KMS-11 (cell line): ENCODE measurements at regions not wholly inside any gene's neighbourhood (a gene's known extent, or its start where the extent isn't known, plus 50 kb on each side); places are given as distances from the start of the nearest gene placed in this dataset.
"Not testable (repeated sequence)": the region's sequence is repeated elsewhere in the genome, so short reads cannot be mapped to it uniquely, and the experiment has no call there.

Experiments
- H2AFZ ChIP-seq: fragments of 200-600 bp; sonication (generic); 2 replicates; pipeline ENCODE4 v1.6.1; 2016; ENCODE audit warnings: antibody characterized with exemption, mixed run types, low read depth
- H3K27ac ChIP-seq: fragments of 200-600 bp; sonication (generic); 2 replicates; pipeline ENCODE4 v1.6.1; 2016; ENCODE audit warnings: mild to moderate bottlenecking, mixed run types
- H3K27me3 ChIP-seq: fragments of 200-600 bp; sonication (generic); 2 replicates; pipeline ENCODE4 v1.6.1; 2017; ENCODE audit warnings: mild to moderate bottlenecking, low read depth, mixed run types, moderate library complexity; ENCODE audit not compliant: insufficient read depth
- H3K36me3 ChIP-seq: fragments of 200-600 bp; sonication (generic); 2 replicates; pipeline ENCODE4 v1.6.1; 2017; ENCODE audit warnings: mild to moderate bottlenecking, mixed run types; ENCODE audit not compliant: insufficient read depth
- H3K4me1 ChIP-seq: fragments of 200-600 bp; sonication (generic); 2 replicates; pipeline ENCODE4 v1.6.1; 2016; ENCODE audit warnings: mild to moderate bottlenecking, low read depth, mixed run types; ENCODE audit not compliant: poor library complexity, severe bottlenecking
- H3K4me2 ChIP-seq: fragments of 200-600 bp; sonication (generic); 2 replicates; pipeline ENCODE4 v1.7.0; 2016; ENCODE audit warnings: mild to moderate bottlenecking, mixed run types
- H3K4me3 ChIP-seq: fragments of 200-600 bp; sonication (generic); IDR thresholded peaks from 2 replicates; pipeline ENCODE4 v1.6.1; 2017; ENCODE audit warnings: low read depth, low read length, mixed read lengths; ENCODE audit not compliant: insufficient read depth
- H3K79me2 ChIP-seq: fragments of 200-600 bp; sonication (generic); 2 replicates; pipeline ENCODE4 v1.6.1; 2016; ENCODE audit warnings: low read depth, mixed run types; ENCODE audit not compliant: insufficient read depth
- H3K9ac ChIP-seq: fragments of 200-600 bp; sonication (generic); 2 replicates; pipeline ENCODE4 v1.6.1; 2016; ENCODE audit warnings: mild to moderate bottlenecking, mixed run types
- H4K20me1 ChIP-seq: fragments of 200-600 bp; sonication (generic); 2 replicates; pipeline ENCODE4 v1.6.1; 2016; ENCODE audit warnings: mild to moderate bottlenecking, mixed run types; ENCODE audit not compliant: insufficient read depth
- TF ChIP-seq, protein P1 (sequence below): fragments of 200-600 bp; sonication (generic); conservative IDR thresholded peaks from 2 replicates; pipeline ENCODE4 v1.6.1; 2017; ENCODE audit warnings: low read depth, mild to moderate bottlenecking, antibody characterized with exemption, low read length, moderate library complexity, mixed read lengths

DNA sequence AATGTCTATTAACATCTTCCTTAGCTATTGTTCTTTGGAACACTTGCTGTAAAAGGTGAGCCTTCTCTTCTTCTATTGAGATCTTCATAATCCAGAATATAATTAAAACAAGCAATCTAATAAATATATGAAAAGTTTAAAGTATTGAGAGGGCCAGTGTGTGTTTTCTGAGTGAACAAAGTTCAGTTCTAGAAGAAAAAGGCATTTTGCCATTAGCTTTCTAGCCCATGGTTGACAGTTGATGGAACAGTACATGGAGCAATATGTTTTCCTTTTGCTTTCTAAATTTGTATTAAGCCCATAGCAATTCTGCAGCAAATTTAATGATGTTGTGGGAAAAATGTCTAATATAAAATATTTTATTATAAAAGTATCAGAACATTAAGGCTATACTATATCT lies 853.0 kb downstream of the TRHDE start:
- Histone ChIP-seq H3K27ac (no peak overlapping the region), H3K9ac (no peak overlapping the region), H2AFZ (no peak overlapping the region), H3K4me1 (no peaks in the 10 kb centered on the region), H3K4me3 (no peak overlapping the region), H3K79me2 (no peaks in the 10 kb centered on the region), H3K27me3 (no peaks in the 10 kb centered on the region), H4K20me1 (no peaks in the 10 kb centered on the region), H3K4me2 (no peak overlapping the region), H3K36me3 (no peaks in the 10 kb centered on the region)
- TF ChIP-seq, protein P1, sequence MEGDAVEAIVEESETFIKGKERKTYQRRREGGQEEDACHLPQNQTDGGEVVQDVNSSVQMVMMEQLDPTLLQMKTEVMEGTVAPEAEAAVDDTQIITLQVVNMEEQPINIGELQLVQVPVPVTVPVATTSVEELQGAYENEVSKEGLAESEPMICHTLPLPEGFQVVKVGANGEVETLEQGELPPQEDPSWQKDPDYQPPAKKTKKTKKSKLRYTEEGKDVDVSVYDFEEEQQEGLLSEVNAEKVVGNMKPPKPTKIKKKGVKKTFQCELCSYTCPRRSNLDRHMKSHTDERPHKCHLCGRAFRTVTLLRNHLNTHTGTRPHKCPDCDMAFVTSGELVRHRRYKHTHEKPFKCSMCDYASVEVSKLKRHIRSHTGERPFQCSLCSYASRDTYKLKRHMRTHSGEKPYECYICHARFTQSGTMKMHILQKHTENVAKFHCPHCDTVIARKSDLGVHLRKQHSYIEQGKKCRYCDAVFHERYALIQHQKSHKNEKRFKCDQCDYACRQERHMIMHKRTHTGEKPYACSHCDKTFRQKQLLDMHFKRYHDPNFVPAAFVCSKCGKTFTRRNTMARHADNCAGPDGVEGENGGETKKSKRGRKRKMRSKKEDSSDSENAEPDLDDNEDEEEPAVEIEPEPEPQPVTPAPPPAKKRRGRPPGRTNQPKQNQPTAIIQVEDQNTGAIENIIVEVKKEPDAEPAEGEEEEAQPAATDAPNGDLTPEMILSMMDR = no peak

DNA sequence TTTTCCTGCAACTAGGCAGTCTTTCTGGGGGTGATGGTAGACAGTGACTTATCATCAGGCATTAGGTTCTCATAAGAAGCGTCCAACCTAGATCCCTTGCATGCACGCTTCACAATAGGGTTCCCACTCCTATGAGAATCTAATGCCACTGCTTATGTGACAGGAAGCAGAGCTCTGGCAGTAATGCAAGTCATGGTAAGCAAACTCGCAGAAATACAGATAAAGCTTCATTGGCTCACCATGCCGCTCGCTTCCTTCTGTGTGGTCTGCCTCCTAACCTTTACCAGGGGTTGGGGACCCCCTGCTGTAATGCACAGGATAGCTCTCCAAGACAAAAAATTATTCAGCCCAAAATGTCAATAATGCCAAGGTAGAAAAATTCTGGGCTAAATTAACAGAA lies 864.2 kb downstream of the TRHDE start:
- no peak overlapping the region for H3K4me3 ChIP-seq
- no peaks in the 10 kb centered on the region for H3K4me1 ChIP-seq
- H3K9ac ChIP-seq = no peak overlapping the region
- no peak overlapping the region for H3K4me2 ChIP-seq
- H2AFZ ChIP-seq = no peak overlapping the region
- no peak overlapping the region for H3K27ac ChIP-seq
- no peaks in the 10 kb centered on the region for H4K20me1 ChIP-seq
- TF ChIP-seq, protein P1 = no peak
- no peaks in the 10 kb centered on the region for H3K36me3 ChIP-seq
- H3K79me2 ChIP-seq = no peaks in the 10 kb centered on the region
- no peaks in the 10 kb centered on the region for H3K27me3 ChIP-seq

DNA sequence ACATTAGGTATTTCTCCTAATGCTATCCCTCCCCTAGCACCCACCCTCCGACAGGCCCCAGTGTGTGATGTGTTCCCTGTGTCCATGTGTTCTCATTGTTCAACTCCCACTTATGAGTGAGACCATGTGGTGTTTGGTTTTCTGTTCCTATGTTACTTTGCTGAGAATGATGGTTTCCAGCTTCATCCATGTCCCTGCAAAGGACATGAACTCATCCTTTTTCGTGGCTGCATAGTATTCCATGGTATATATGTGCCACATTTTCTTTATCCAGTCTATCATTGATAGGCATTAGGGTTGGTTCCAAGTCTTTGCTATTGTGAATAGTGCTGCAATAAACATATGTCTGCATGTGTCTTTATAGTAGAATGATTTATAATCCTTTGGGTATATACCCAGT lies 867.5 kb downstream of the TRHDE start:
- H3K79me2 ChIP-seq, H3K4me2 ChIP-seq, H4K20me1 ChIP-seq, H2AFZ ChIP-seq, H3K4me3 ChIP-seq, H3K9ac ChIP-seq, H3K36me3 ChIP-seq, H3K27ac ChIP-seq, H3K27me3 ChIP-seq: not testable (repeated sequence)
- H3K4me1 ChIP-seq = peaks cover 13% of the 10 kb centered on the region

DNA sequence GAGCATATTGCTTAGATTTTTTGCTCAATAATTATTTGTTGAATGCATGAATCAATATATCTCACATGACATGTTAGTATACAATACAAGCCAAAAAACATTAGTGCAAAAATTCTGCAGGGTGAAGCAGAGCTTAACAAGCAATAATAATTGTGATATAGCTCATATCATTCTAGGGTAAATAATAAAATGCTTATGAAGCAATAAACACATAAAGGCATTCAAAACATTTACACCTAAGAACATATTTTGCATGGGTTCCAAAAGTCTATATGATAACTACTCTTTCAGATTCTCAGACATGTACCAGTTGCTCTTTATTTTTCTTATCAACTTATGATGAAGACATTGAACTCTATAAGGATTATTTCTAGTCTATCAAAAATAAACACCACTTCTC lies 886.2 kb downstream of the TRHDE start:
- H3K9ac ChIP-seq = no peak overlapping the region
- no peaks in the 10 kb centered on the region for H3K36me3 ChIP-seq
- no peak overlapping the region for H3K4me3 ChIP-seq
- no peak overlapping the region for H3K27ac ChIP-seq
- peaks cover 38% of the 10 kb centered on the region for H3K4me1 ChIP-seq
- no peaks in the 10 kb centered on the region for H3K27me3 ChIP-seq
- H2AFZ ChIP-seq = no peak overlapping the region
- TF ChIP-seq, protein P1 = no peak
- H3K4me2 ChIP-seq = no peak overlapping the region
- no peaks in the 10 kb centered on the region for H3K79me2 ChIP-seq
- H4K20me1 ChIP-seq = no peaks in the 10 kb centered on the region

DNA sequence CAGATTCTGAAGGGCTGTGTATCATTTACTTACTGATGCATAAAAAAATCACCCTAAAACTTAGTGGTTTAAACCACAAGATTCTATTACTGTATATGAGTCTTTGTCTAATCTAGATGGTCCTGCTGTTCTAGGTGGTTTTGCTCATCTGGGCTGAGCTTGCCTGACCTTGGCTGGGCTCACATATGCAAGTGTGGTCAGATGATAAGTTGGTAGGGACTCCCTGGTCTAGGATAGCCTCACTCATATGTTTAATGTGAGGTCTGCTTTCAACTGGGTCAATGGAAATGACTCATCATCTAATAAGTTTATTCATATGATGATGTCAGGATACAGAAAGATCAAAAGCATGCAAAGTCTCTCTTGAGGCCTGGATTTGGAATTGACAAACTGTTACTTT lies 887.8 kb downstream of the TRHDE start:
- H3K27ac ChIP-seq = peak overlapping the region; percentile 42
- H2AFZ ChIP-seq = no peak overlapping the region
- 0 out of 2 replicates have a peak overlapping the region, but pooled peaks have one; percentile 19 for H3K9ac ChIP-seq
- H3K79me2 ChIP-seq = no peaks in the 10 kb centered on the region
- H3K4me3 ChIP-seq = no peak overlapping the region
- H3K4me1 ChIP-seq = peaks cover 50% of the 10 kb centered on the region
- H3K36me3 ChIP-seq = no peaks in the 10 kb centered on the region
- H4K20me1 ChIP-seq = no peaks in the 10 kb centered on the region
- no peaks in the 10 kb centered on the region for H3K27me3 ChIP-seq
- H3K4me2 ChIP-seq = peak overlapping the region; percentile 64
- TF ChIP-seq, protein P1 = no peak
